WTC11 (cell line): ENCODE measurements at regions not wholly inside any gene's neighbourhood (a gene's known extent, or its start where the extent isn't known, plus 50 kb on each side); places are given as distances from the start of the nearest gene placed in this dataset.

Experiments used
- AFF4 ChIP-seq: sonication (generic); formaldehyde crosslinking; IDR thresholded peaks from 2 replicates; pipeline ENCODE4 v1.8.1; 2023; ENCODE audit warnings: mild to moderate bottlenecking, missing genetic modification reagents, borderline replicate concordance
- USF2 ChIP-seq: sonication (generic); formaldehyde crosslinking; IDR thresholded peaks from 2 replicates; pipeline ENCODE4 v1.8.1; 2023; ENCODE audit warnings: mild to moderate bottlenecking, missing genetic modification reagents, moderate library complexity
- TF ChIP-seq, protein P1 (sequence below): sonication (generic); formaldehyde crosslinking; IDR thresholded peaks from 2 replicates; pipeline ENCODE4 v1.8.0; 2023; ENCODE audit warnings: missing genetic modification reagents, mild to moderate bottlenecking, borderline replicate concordance
- TF ChIP-seq, protein P2 (sequence below): fragments of 200-600 bp; IDR thresholded peaks from 2 replicates; pipeline ENCODE4 v1.8.0; 2022; ENCODE audit warnings: antibody characterized with exemption
- TF ChIP-seq, protein P3 (sequence below): sonication (generic); formaldehyde crosslinking; conservative IDR thresholded peaks from 2 replicates; pipeline ENCODE4 v1.8.1; 2022; ENCODE audit warnings: mild to moderate bottlenecking, missing genetic modification reagents

DNA sequence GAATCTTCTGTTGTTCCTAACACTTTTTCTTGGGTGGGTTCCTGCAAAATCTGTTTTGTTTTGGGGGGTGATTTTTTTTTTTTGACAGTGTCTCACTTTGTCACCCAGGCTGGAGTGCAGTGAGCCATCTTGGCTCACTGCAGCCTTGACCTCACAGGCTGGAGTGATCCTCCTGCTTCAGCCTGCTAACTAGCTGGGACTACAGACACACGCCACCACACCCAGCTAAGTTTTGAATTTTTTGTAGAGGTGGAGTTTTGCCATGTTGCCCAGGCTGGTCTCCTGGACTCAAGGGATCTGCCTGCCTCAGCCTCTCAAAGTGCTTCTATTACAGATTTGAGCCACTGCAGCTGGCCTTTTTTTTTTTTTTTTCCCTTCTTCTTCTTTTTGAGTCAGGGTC lies 60.5 kb upstream of the SNAP91 start:
- TF ChIP-seq, protein P1, sequence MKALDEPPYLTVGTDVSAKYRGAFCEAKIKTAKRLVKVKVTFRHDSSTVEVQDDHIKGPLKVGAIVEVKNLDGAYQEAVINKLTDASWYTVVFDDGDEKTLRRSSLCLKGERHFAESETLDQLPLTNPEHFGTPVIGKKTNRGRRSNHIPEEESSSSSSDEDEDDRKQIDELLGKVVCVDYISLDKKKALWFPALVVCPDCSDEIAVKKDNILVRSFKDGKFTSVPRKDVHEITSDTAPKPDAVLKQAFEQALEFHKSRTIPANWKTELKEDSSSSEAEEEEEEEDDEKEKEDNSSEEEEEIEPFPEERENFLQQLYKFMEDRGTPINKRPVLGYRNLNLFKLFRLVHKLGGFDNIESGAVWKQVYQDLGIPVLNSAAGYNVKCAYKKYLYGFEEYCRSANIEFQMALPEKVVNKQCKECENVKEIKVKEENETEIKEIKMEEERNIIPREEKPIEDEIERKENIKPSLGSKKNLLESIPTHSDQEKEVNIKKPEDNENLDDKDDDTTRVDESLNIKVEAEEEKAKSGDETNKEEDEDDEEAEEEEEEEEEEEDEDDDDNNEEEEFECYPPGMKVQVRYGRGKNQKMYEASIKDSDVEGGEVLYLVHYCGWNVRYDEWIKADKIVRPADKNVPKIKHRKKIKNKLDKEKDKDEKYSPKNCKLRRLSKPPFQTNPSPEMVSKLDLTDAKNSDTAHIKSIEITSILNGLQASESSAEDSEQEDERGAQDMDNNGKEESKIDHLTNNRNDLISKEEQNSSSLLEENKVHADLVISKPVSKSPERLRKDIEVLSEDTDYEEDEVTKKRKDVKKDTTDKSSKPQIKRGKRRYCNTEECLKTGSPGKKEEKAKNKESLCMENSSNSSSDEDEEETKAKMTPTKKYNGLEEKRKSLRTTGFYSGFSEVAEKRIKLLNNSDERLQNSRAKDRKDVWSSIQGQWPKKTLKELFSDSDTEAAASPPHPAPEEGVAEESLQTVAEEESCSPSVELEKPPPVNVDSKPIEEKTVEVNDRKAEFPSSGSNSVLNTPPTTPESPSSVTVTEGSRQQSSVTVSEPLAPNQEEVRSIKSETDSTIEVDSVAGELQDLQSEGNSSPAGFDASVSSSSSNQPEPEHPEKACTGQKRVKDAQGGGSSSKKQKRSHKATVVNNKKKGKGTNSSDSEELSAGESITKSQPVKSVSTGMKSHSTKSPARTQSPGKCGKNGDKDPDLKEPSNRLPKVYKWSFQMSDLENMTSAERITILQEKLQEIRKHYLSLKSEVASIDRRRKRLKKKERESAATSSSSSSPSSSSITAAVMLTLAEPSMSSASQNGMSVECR (CRISPR knock-in tag), result no peak
- TF ChIP-seq, protein P2, sequence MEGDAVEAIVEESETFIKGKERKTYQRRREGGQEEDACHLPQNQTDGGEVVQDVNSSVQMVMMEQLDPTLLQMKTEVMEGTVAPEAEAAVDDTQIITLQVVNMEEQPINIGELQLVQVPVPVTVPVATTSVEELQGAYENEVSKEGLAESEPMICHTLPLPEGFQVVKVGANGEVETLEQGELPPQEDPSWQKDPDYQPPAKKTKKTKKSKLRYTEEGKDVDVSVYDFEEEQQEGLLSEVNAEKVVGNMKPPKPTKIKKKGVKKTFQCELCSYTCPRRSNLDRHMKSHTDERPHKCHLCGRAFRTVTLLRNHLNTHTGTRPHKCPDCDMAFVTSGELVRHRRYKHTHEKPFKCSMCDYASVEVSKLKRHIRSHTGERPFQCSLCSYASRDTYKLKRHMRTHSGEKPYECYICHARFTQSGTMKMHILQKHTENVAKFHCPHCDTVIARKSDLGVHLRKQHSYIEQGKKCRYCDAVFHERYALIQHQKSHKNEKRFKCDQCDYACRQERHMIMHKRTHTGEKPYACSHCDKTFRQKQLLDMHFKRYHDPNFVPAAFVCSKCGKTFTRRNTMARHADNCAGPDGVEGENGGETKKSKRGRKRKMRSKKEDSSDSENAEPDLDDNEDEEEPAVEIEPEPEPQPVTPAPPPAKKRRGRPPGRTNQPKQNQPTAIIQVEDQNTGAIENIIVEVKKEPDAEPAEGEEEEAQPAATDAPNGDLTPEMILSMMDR, result no peak
- TF ChIP-seq, protein P3, sequence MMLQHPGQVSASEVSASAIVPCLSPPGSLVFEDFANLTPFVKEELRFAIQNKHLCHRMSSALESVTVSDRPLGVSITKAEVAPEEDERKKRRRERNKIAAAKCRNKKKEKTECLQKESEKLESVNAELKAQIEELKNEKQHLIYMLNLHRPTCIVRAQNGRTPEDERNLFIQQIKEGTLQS, result no peak
- TF ChIP-seq AFF4 (CRISPR knock-in tag) (no peak), USF2 (CRISPR knock-in tag) (no peak)
